HEK293 (cell line): ENCODE measurements at regions not wholly inside any gene's neighbourhood (a gene's known extent, or its start where the extent isn't known, plus 50 kb on each side); places are given as distances from the start of the nearest gene placed in this dataset.

Experiments
- CTCF ChIP-seq: fragments of 450-650 bp; formaldehyde crosslinking; IDR thresholded peaks from 2 replicates; pipeline ENCODE4 v1.5.1; 2016; ENCODE audit warnings: missing biosample characterization, missing genetic modification characterization
- ZNF174 ChIP-seq: fragments of 450-650 bp; formaldehyde crosslinking; IDR thresholded peaks from 2 replicates; pipeline ENCODE4 v1.5.0; 2017; ENCODE audit warnings: missing biosample characterization, mild to moderate bottlenecking, missing genetic modification characterization

GRCh38 chr1:30146448-30146847 is 576.9 kb downstream of the MATN1 start:
- TF ChIP-seq CTCF (tag by site-specific recombination) (no peak), ZNF174 (tag by site-specific recombination) (no peak)
